Mesenchymal stem cell (in vitro differentiated cells and primary cell): ENCODE measurements at regions not wholly inside any gene's neighbourhood (a gene's known extent, or its start where the extent isn't known, plus 50 kb on each side); places are given as distances from the start of the nearest gene placed in this dataset.

ENCODE experiments used
- DNase-seq: peaks from one replicate; pipeline ENCODE4 v3.0.0-alpha.2; 2013
- H2AFZ ChIP-seq: one replicate; pipeline ENCODE4 v1.6.1; 2013; ENCODE audit warnings: low read depth, mild to moderate bottlenecking, control low read depth, inconsistent platforms, low read length, moderate library complexity
- H2AK5ac ChIP-seq: 2 replicates; pipeline ENCODE4 v1.6.1; 2013; ENCODE audit warnings: low read length, moderate library complexity, mild to moderate bottlenecking, inconsistent platforms; ENCODE audit not compliant: severe bottlenecking
- H2BK120ac ChIP-seq: one replicate; pipeline ENCODE4 v1.6.1; 2013; ENCODE audit warnings: low read depth, mild to moderate bottlenecking, inconsistent platforms, low read length, moderate library complexity
- H2BK12ac ChIP-seq, 2 experiments: one replicate each; pipeline ENCODE4 v1.6.1; 2013; ENCODE audit warnings: inconsistent platforms in 2 of 2, low read length in 2 of 2, mild to moderate bottlenecking in 2 of 2, moderate library complexity in 2 of 2, control low read depth in 1 of 2
- H2BK15ac ChIP-seq: one replicate; pipeline ENCODE4 v1.6.1; 2013; ENCODE audit warnings: mild to moderate bottlenecking, low read depth, inconsistent platforms; ENCODE audit not compliant: poor library complexity, severe bottlenecking
- H2BK5ac ChIP-seq: 2 replicates; pipeline ENCODE4 v1.6.1; 2013; ENCODE audit warnings: low read depth, mild to moderate bottlenecking, low read length, control low read depth, inconsistent platforms; ENCODE audit not compliant: poor library complexity, severe bottlenecking
- H3K14ac ChIP-seq, 2 experiments: one replicate each; pipeline ENCODE4 v1.6.1; 2013; ENCODE audit warnings: inconsistent platforms in 2 of 2, low read length in 2 of 2, control low read depth in 1 of 2, mild to moderate bottlenecking in 1 of 2, moderate library complexity in 1 of 2
- H3K18ac ChIP-seq, 2 experiments: one replicate each; pipeline ENCODE4 v1.6.1; 2013; ENCODE audit warnings: inconsistent platforms in 2 of 2, low read length in 2 of 2, control low read depth in 1 of 2, low read depth in 1 of 2, mild to moderate bottlenecking in 1 of 2
- H3K23ac ChIP-seq, 2 experiments: one replicate each; pipeline ENCODE4 v1.6.1; 2013; ENCODE audit warnings: inconsistent platforms in 2 of 2, low read length in 2 of 2, mild to moderate bottlenecking in 2 of 2, moderate library complexity in 2 of 2, control low read depth in 1 of 2
- H3K27ac ChIP-seq: 2 replicates; pipeline ENCODE4 v1.5.1; 2013; ENCODE audit warnings: mild to moderate bottlenecking, moderate library complexity, low read length, control low read depth, inconsistent platforms; ENCODE audit not compliant: poor library complexity, severe bottlenecking
- H3K27me3 ChIP-seq, 2 experiments: 2 replicates each; pipeline versions ENCODE4 v1.6.1 to v1.7.0; 2013; ENCODE audit warnings: low read length in 2 of 2, mild to moderate bottlenecking in 2 of 2, moderate library complexity in 2 of 2, control low read depth in 1 of 2, inconsistent platforms in 1 of 2; ENCODE audit not compliant: control insufficient read depth in 1 of 2, insufficient read depth in 1 of 2
- H3K36me3 ChIP-seq, 2 experiments: 2 replicates each; pipeline versions ENCODE4 v1.6.1 to v1.7.0; 2013; ENCODE audit warnings: low read length in 2 of 2, control low read depth in 1 of 2, inconsistent platforms in 1 of 2, low read depth in 1 of 2, mild to moderate bottlenecking in 1 of 2; ENCODE audit not compliant: insufficient read depth in 2 of 2, control insufficient read depth in 1 of 2
- H3K4ac ChIP-seq, 2 experiments: one replicate each; pipeline ENCODE4 v1.6.1; 2013; ENCODE audit warnings: inconsistent platforms in 2 of 2, low read length in 2 of 2, mild to moderate bottlenecking in 2 of 2, moderate library complexity in 2 of 2, control low read depth in 1 of 2, low read depth in 1 of 2
- H3K4me1 ChIP-seq: 2 replicates; pipeline ENCODE4 v1.6.1; 2013; ENCODE audit warnings: low read depth, low read length, control low read depth; ENCODE audit not compliant: control insufficient read depth, insufficient read depth
- H3K4me2 ChIP-seq: 2 replicates; pipeline ENCODE4 v1.6.1; 2013; ENCODE audit warnings: low read length, mild to moderate bottlenecking, inconsistent platforms; ENCODE audit not compliant: poor library complexity, severe bottlenecking
- H3K4me3 ChIP-seq, 2 experiments: 2 replicates each; pipeline versions ENCODE4 v1.5.1 to v1.7.0; 2013; ENCODE audit warnings: low read length in 2 of 2, mild to moderate bottlenecking in 2 of 2, control low read depth in 1 of 2, low read depth in 1 of 2; ENCODE audit not compliant: insufficient read depth in 1 of 2
- H3K79me1 ChIP-seq: replicated peaks from 2 replicates; pipeline ENCODE4 v1.6.1; 2013; ENCODE audit warnings: mild to moderate bottlenecking, control low read depth, low read length, inconsistent platforms; ENCODE audit not compliant: poor library complexity, severe bottlenecking
- H3K9ac ChIP-seq: 2 replicates; pipeline ENCODE4 v1.7.0; 2013; ENCODE audit warnings: mild to moderate bottlenecking, low read length, moderate library complexity
- H3K9me3 ChIP-seq: 2 replicates; pipeline ENCODE4 v1.7.0; 2013; ENCODE audit warnings: mild to moderate bottlenecking, low read length; ENCODE audit not compliant: control insufficient read depth
- H4K8ac ChIP-seq: one replicate; pipeline ENCODE4 v1.6.1; 2013; ENCODE audit warnings: inconsistent platforms, mild to moderate bottlenecking, low read length, moderate library complexity
- H4K91ac ChIP-seq: one replicate; pipeline ENCODE4 v1.6.1; 2013; ENCODE audit warnings: mild to moderate bottlenecking, low read length, inconsistent platforms
- WGBS: methylation state at CpG from one replicate; pipeline ENCODE4 v1.1.7; 2013; ENCODE audit warnings: mixed read lengths; 5-methylcytosine and 5-hydroxymethylcytosine counted together

- H3K9ac ChIP-seq, result peak overlapping the region; percentile 28
Measured at GRCh38 chr6:40957616-40958492, 81.2 kb downstream of the UNC5CL start.

GRCh38 chr6:40956936-40957335, 82.1 kb downstream of the UNC5CL start:
- Histone ChIP-seq H2AFZ (no peak overlapping the region), H2BK120ac (no peak overlapping the region), H3K27me3 (no peaks in the 10 kb centered on the region), H3K4me3 (no peak overlapping the region), H2AK5ac (peak overlapping the region; percentile 94), H3K4me2 (no peak overlapping the region), H4K91ac (no peak overlapping the region), H2BK12ac (no peak overlapping the region), H3K9me3 (no peaks in the 10 kb centered on the region), H3K79me1 (no peaks in the 10 kb centered on the region), H3K4me1 (peaks cover 21% of the 10 kb centered on the region), H3K23ac (no peak overlapping the region), H4K8ac (no peak overlapping the region), H3K4ac (no peak overlapping the region), H3K36me3 (no peaks in the 10 kb centered on the region), H3K14ac (no peak overlapping the region), H3K27ac (peak overlapping the region; percentile 93), H3K18ac (no peak overlapping the region), H2BK15ac (no peak overlapping the region), H3K9ac (no peak overlapping the region), H2BK5ac (peak overlapping the region; percentile 60)
- 78% methylated on average over 2 of the region's 2 CpGs for WGBS
- DNase-seq, result peak; percentile 26

More at GRCh38 chr6:40957616-40958492, 81.2 kb downstream of the UNC5CL start:
- no peak overlapping the region for H2BK12ac ChIP-seq
- no peaks in the 10 kb centered on the region for H3K9me3 ChIP-seq
- no peaks in the 10 kb centered on the region for H3K27me3 ChIP-seq
- H2BK5ac ChIP-seq, result peak overlapping the region; percentile 92
- H4K91ac ChIP-seq, result no peak overlapping the region
- no peak overlapping the region for H2BK120ac ChIP-seq
- H3K36me3 ChIP-seq, result no peaks in the 10 kb centered on the region
- peaks cover 23% of the 10 kb centered on the region for H3K4me1 ChIP-seq
- no peak overlapping the region for H4K8ac ChIP-seq
- no peak overlapping the region for H3K14ac ChIP-seq
- H3K4ac ChIP-seq, result no peak overlapping the region
- H3K18ac ChIP-seq, result no peak overlapping the region
- H3K23ac ChIP-seq, result no peak overlapping the region
- 89% methylated on average over 4 of the region's 4 CpGs for WGBS
- peak overlapping the region; percentile 7 for H3K4me2 ChIP-seq
- peak overlapping the region; percentile 98 for H2AK5ac ChIP-seq
- no peak overlapping the region for H3K4me3 ChIP-seq
- H2AFZ ChIP-seq, result no peak overlapping the region
- no peaks in the 10 kb centered on the region for H3K79me1 ChIP-seq
- H3K27ac ChIP-seq, result peak overlapping the region; percentile 94
- peak; percentile 44 for DNase-seq
- no peak overlapping the region for H2BK15ac ChIP-seq

- Histone ChIP-seq H2BK120ac (no peak overlapping the region), H3K79me1 (no peaks in the 10 kb centered on the region), H3K23ac (no peak overlapping the region), H3K4ac (no peak overlapping the region), H3K9ac (no peak overlapping the region), H4K8ac (no peak overlapping the region), H3K14ac (no peak overlapping the region), H2BK5ac (no peak overlapping the region), H3K9me3 (no peaks in the 10 kb centered on the region), H2AFZ (no peak overlapping the region), H3K4me2 (no peak overlapping the region), H2AK5ac (peak overlapping the region; percentile 37), H3K18ac (no peak overlapping the region), H4K91ac (no peak overlapping the region), H3K4me3 (no peak overlapping the region), H2BK15ac (no peak overlapping the region), H3K27ac (no peak overlapping the region), H2BK12ac (no peak overlapping the region), H3K27me3 (no peaks in the 10 kb centered on the region), H3K36me3 (no peaks in the 10 kb centered on the region), H3K4me1 (peaks cover 18% of the 10 kb centered on the region)
- no peak for DNase-seq
- 88% methylated on average over 6 of the region's 6 CpGs for WGBS
Measured at GRCh38 chr6:40955178-40955545, 83.9 kb downstream of the UNC5CL start.

- WGBS, result 97% methylated on average over 6 of the region's 6 CpGs
- H2BK120ac ChIP-seq, result no peak overlapping the region
- H3K4me2 ChIP-seq, result no peak overlapping the region
- no peaks in the 10 kb centered on the region for H3K9me3 ChIP-seq
- H3K23ac ChIP-seq, result no peak overlapping the region
- H3K27me3 ChIP-seq, result no peaks in the 10 kb centered on the region
- no peaks in the 10 kb centered on the region for H3K79me1 ChIP-seq
- H2AFZ ChIP-seq, result no peak overlapping the region
- no peak overlapping the region for H3K14ac ChIP-seq
- H4K8ac ChIP-seq, result no peak overlapping the region
- no peak overlapping the region for H3K18ac ChIP-seq
- H3K9ac ChIP-seq, result no peak overlapping the region
- no peak overlapping the region for H2BK12ac ChIP-seq
- no peak overlapping the region for H2BK5ac ChIP-seq
- H3K4me3 ChIP-seq, result no peak overlapping the region
- no peak overlapping the region for H4K91ac ChIP-seq
- peaks cover 21% of the 10 kb centered on the region for H3K4me1 ChIP-seq
- H2AK5ac ChIP-seq, result peak overlapping the region; percentile 24
- H3K4ac ChIP-seq, result no peak overlapping the region
- no peak for DNase-seq
- no peak overlapping the region for H3K27ac ChIP-seq
- no peak overlapping the region for H2BK15ac ChIP-seq
- no peaks in the 10 kb centered on the region for H3K36me3 ChIP-seq
Measured at GRCh38 chr6:40954446-40955177, 84.4 kb downstream of the UNC5CL start.
